Suprapubic skin (tissue), 4 donors: ENCODE measurements at regions not wholly inside any gene's neighbourhood (a gene's known extent, or its start where the extent isn't known, plus 50 kb on each side); places are given as distances from the start of the nearest gene placed in this dataset.

Experiments used
- DNase-seq, 2 donors: peaks; one replicate each; pipeline ENCODE4 v3.0.0-alpha.2; 2019; ENCODE audit warnings: low spot score in 2 of 2
- H3K27ac ChIP-seq: fragments of 200-600 bp; sonication (generic); one replicate; pipeline ENCODE4 v1.5.1; 2019
- H3K27me3 ChIP-seq: fragments of 200-600 bp; sonication (generic); one replicate; pipeline ENCODE4 v1.5.1; 2019
- H3K36me3 ChIP-seq: fragments of 200-600 bp; sonication (generic); one replicate; pipeline ENCODE4 v1.5.1; 2019
- H3K4me1 ChIP-seq: fragments of 200-600 bp; sonication (generic); one replicate; pipeline ENCODE4 v1.5.1; 2019
- H3K4me3 ChIP-seq: fragments of 200-600 bp; sonication (generic); one replicate; pipeline ENCODE4 v1.5.1; 2019; ENCODE audit warnings: mild to moderate bottlenecking
- H3K9me3 ChIP-seq: fragments of 200-600 bp; sonication (generic); one replicate; pipeline ENCODE4 v1.5.1; 2019
- CTCF ChIP-seq, 2 donors: fragments of 200-600 bp in 1 of 2; fragments of 450-650 bp in 1 of 2; sonication (generic) in 1 of 2; IDR thresholded peaks; one replicate each; pipeline ENCODE4 v1.5.1; 2016 to 2019; ENCODE audit warnings: antibody characterized with exemption in 2 of 2, mild to moderate bottlenecking in 1 of 2, moderate library complexity in 1 of 2
- EP300 ChIP-seq: sonication (generic); formaldehyde crosslinking; IDR thresholded peaks from one replicate; pipeline ENCODE4 v1.6.1; 2017; ENCODE audit warnings: antibody characterized with exemption
- POLR2A ChIP-seq, 2 donors: fragments of 450-650 bp; IDR thresholded peaks; one replicate each; pipeline ENCODE4 v1.6.1; 2017; ENCODE audit warnings: antibody characterized with exemption in 2 of 2, mild to moderate bottlenecking in 2 of 2, moderate library complexity in 2 of 2
- POLR2AphosphoS5 ChIP-seq, 3 donors: sonication (generic); formaldehyde crosslinking; IDR thresholded peaks; one replicate each; pipeline ENCODE4 v1.6.1; 2017; ENCODE audit warnings: antibody characterized with exemption in 3 of 3
- WGBS: methylation state at CpG from one replicate; pipeline ENCODE4 v1.1.5; 2018; 5-methylcytosine and 5-hydroxymethylcytosine counted together

- no peaks in the 10 kb centered on the region for H3K9me3 ChIP-seq
- DNase-seq: no peak
- no peaks in the 10 kb centered on the region for H3K27me3 ChIP-seq
- H3K4me1 ChIP-seq: peaks cover 9% of the 10 kb centered on the region
- TF ChIP-seq EP300 (no peak), POLR2AphosphoS5 (IDR thresholded peaks at IDR 0.05) (no peak), CTCF (IDR thresholded peaks at IDR 0.05) (no peak), POLR2A (IDR thresholded peaks at IDR 0.05) (no peak)
- H3K4me3 ChIP-seq: no peak overlapping the region
- H3K36me3 ChIP-seq: no peaks in the 10 kb centered on the region
- 74% methylated on average over 2 of the region's 2 CpGs for WGBS
- no peak overlapping the region for H3K27ac ChIP-seq
Measured at GRCh38 chr13:34064456-34065205, 246.7 kb downstream of the RFC3 start.

GRCh38 chr13:34065928-34066327 lies 248.0 kb downstream of the RFC3 start:
- DNase-seq: no peak
- 72% methylated on average over 2 of the region's 2 CpGs for WGBS
- H3K36me3 ChIP-seq: no peaks in the 10 kb centered on the region
- no peak overlapping the region for H3K4me3 ChIP-seq
- H3K27ac ChIP-seq: no peak overlapping the region
- H3K9me3 ChIP-seq: no peaks in the 10 kb centered on the region
- H3K4me1 ChIP-seq: peaks cover 9% of the 10 kb centered on the region
- TF ChIP-seq POLR2A (IDR thresholded peaks at IDR 0.05) (no peak), POLR2AphosphoS5 (IDR thresholded peaks at IDR 0.05) (no peak)
- no peaks in the 10 kb centered on the region for H3K27me3 ChIP-seq

- H3K27me3 ChIP-seq: no peaks in the 10 kb centered on the region
- no peak overlapping the region for H3K27ac ChIP-seq
- no peaks in the 10 kb centered on the region for H3K36me3 ChIP-seq
- H3K4me3 ChIP-seq: no peak overlapping the region
- TF ChIP-seq POLR2AphosphoS5 (IDR thresholded peaks at IDR 0.05) (no peak), POLR2A (IDR thresholded peaks at IDR 0.05) (no peak), EP300 (no peak), CTCF (IDR thresholded peaks at IDR 0.05) (no peak)
- peaks cover 9% of the 10 kb centered on the region for H3K4me1 ChIP-seq
- no peaks in the 10 kb centered on the region for H3K9me3 ChIP-seq
- 96% methylated on average over 1 of the region's 1 CpG for WGBS
- no peak for DNase-seq
Measured at GRCh38 chr13:34066344-34066743, 248.4 kb downstream of the RFC3 start.

- no peak overlapping the region for H3K27ac ChIP-seq
- no peaks in the 10 kb centered on the region for H3K36me3 ChIP-seq
- DNase-seq: no peak
- peaks cover 9% of the 10 kb centered on the region for H3K4me1 ChIP-seq
- H3K9me3 ChIP-seq: no peaks in the 10 kb centered on the region
- TF ChIP-seq POLR2AphosphoS5 (IDR thresholded peaks at IDR 0.05): no peak
- TF ChIP-seq EP300: no peak
- no peak for TF ChIP-seq CTCF (IDR thresholded peaks at IDR 0.05)
- TF ChIP-seq POLR2A (IDR thresholded peaks at IDR 0.05): no peak
- H3K27me3 ChIP-seq: no peaks in the 10 kb centered on the region
- no peak overlapping the region for H3K4me3 ChIP-seq
Measured at GRCh38 chr13:34070006-34070405, 252.1 kb downstream of the RFC3 start.

- Histone ChIP-seq H3K4me1 (peaks cover 8% of the 10 kb centered on the region), H3K27me3 (no peaks in the 10 kb centered on the region), H3K4me3 (no peak overlapping the region), H3K36me3 (no peaks in the 10 kb centered on the region), H3K27ac (no peak overlapping the region), H3K9me3 (no peaks in the 10 kb centered on the region)
- TF ChIP-seq POLR2AphosphoS5 (IDR thresholded peaks at IDR 0.05) (no peak), CTCF (IDR thresholded peaks at IDR 0.05) (no peak), EP300 (no peak)
- no peak for DNase-seq
- WGBS: 69% methylated on average over 2 of the region's 2 CpGs
Measured at GRCh38 chr13:34070544-34071303, 252.8 kb downstream of the RFC3 start.
